ENCODE measurements at regions not wholly inside any gene's neighbourhood (a gene's known extent, or its start where the extent isn't known, plus 50 kb on each side); places are given as distances from the start of the nearest gene placed in this dataset.

DNA sequence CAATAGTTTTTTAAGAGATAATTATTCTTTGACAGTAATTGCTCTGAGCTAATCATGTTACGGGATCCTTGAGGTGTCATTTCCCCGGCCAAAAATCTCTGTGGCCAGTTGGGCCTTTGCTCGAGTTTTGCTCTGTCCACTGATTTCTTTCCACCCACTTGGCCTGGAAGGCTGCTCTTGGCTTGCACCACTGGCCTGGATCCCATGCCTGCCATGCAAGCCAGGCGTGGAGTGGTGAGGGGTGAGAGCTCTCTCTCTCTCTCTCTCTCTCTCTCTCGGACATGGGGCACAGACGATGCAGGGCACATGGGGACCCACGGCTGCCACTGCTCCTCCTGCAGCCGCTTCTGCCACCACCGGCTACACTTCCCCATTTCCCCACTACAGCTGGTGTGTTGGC lies 853.0 kb upstream of the GCFC2 start:
- H3K4me3 ChIP-seq (ENCODE audit: low read depth, low read length), result no peak overlapping the region
- DNase-seq (ENCODE audit: low read depth), result no peak
- TF ChIP-seq CTCF (IDR thresholded peaks at IDR 0.05; ENCODE audit: insufficient read depth, low read depth, low read length, missing control alignments), result no peak

DNA sequence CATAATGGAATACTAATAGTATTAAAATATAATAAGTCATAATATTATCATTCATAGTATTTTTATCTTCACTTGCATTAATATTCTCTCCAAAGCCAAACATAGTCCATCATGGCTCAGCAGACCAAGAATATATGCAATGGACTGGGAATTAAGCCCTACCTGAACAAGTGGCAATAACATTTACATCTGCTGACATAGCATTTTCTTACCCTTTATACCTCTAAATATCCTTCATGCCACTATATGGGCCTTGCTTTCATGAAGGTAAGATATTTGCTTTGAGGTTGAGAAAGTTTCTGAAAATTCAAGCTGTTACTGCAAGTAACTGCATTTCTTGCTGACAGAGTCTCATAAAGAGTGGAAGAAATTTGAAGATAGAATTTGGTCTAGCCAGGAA lies 847.4 kb upstream of the GCFC2 start:
- no peak for TF ChIP-seq CTCF (IDR thresholded peaks at IDR 0.05; ENCODE audit: insufficient read depth, low read depth, low read length, missing control alignments)
- H3K4me3 ChIP-seq (ENCODE audit: low read depth, low read length), result no peak overlapping the region
- DNase-seq (ENCODE audit: low read depth), result no peak

DNA sequence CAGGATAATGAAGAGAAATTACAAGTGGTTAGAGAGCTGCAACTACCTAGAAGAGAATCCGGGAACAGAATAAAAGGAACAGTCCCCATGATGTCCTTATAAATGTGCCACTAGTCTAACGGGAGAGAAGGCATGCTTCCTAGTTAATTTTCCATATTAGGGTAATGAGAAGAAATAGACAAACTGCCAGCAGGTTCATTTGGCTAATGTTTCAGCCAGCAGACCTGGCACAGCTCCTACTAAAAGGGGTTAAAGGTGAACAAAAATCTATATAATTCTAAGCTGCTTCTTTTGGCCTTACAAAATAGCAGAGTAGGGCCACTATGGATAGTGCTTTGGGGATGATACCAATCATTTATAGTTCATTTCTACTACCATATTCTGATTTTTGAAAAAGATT lies 845.3 kb upstream of the GCFC2 start:
- TF ChIP-seq CTCF (IDR thresholded peaks at IDR 0.05; ENCODE audit: insufficient read depth, low read depth, low read length, missing control alignments), result no peak
- DNase-seq (ENCODE audit: low read depth), result no peak

DNA sequence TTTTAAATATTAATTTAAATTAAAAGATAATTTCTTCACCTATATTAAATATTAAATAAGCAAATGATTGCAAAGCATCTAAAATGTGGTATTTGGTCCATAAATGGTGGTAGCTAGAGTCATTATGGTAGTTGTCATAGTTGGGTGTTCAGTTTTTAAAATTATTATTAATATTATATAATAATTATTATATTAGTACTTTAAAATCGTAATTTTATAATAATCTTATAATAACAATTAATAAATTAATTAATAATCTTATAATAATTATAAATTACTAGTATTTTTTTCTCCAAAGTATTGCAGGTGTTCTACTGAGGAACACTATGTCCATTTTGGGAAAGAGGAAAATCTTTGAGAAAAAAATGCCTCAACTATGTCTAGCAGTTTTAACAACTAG lies 835.5 kb upstream of the GCFC2 start:
- no peak for TF ChIP-seq CTCF (IDR thresholded peaks at IDR 0.05; ENCODE audit: insufficient read depth, low read depth, low read length, missing control alignments)
- DNase-seq (ENCODE audit: low read depth), result no peak
- H3K4me3 ChIP-seq (ENCODE audit: low read depth, low read length), result no peak overlapping the region

More for the DNA sequence above, 845.3 kb upstream of the GCFC2 start:
- no peak overlapping the region for H3K4me3 ChIP-seq (ENCODE audit: low read depth, low read length)

- no peak overlapping the region for H3K4me3 ChIP-seq (ENCODE audit: low read depth, low read length)
- no peak for TF ChIP-seq CTCF (IDR thresholded peaks at IDR 0.05; ENCODE audit: insufficient read depth, low read depth, low read length, missing control alignments)
- no peak for DNase-seq (ENCODE audit: low read depth)
Observed at GRCh38 chr2:76544901-76545300, 834.2 kb upstream of the GCFC2 start.

GRCh38 chr2:76517574-76517909 lies 806.8 kb upstream of the GCFC2 start:
- no peak overlapping the region for H3K4me3 ChIP-seq (ENCODE audit: low read depth, low read length)
- TF ChIP-seq CTCF (IDR thresholded peaks at IDR 0.05; ENCODE audit: insufficient read depth, low read depth, low read length, missing control alignments), result no peak
- DNase-seq (ENCODE audit: low read depth), result no peak

- no peak overlapping the region for H3K4me3 ChIP-seq (ENCODE audit: low read depth, low read length)
- no peak for DNase-seq (ENCODE audit: low read depth)
- no peak for TF ChIP-seq CTCF (IDR thresholded peaks at IDR 0.05; ENCODE audit: insufficient read depth, low read depth, low read length, missing control alignments)
Observed at GRCh38 chr2:76516861-76517573, 806.3 kb upstream of the GCFC2 start.

All from GM12865 (cell line).